GM12865 (cell line): ENCODE measurements at regions not wholly inside any gene's neighbourhood (a gene's known extent, or its start where the extent isn't known, plus 50 kb on each side); places are given as distances from the start of the nearest gene placed in this dataset.

ENCODE experiments used
- DNase-seq: peaks from one replicate; pipeline ENCODE4 v3.0.0; 2010; ENCODE audit warnings: low read depth
- H3K4me3 ChIP-seq: 2 replicates; pipeline ENCODE4 v1.5.1; 2011; ENCODE audit warnings: mild to moderate bottlenecking, low read depth, low read length, control low read depth
- TF ChIP-seq, protein P1 (sequence below): IDR thresholded peaks from 2 replicates; pipeline ENCODE4 v1.5.1; 2011; ENCODE audit warnings: low read length, control low read depth, low read depth, inconsistent platforms; ENCODE audit not compliant: insufficient read depth; ENCODE audit errors: missing control alignments

DNA sequence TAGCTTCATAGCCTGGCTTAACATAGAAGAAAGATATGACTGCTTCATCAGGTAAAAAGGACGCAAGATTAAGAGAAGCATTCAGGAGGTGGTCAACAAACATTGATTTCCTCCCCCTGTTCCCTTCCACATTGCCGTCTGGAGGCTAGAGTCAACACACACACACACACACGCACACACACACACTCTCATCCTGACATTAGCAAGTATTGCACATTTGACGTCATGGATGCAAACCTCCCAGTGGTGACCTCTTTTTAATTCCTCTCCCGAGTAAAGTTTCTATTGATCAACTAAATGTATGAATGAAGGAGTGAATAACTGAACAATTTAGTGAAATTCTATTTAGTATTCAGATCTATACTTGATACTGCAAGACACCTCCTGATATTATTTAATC, 332.8 kb downstream of the ELAVL2 start:
- DNase-seq: no peak
- H3K4me3 ChIP-seq: no peak overlapping the region
- TF ChIP-seq, protein P1, sequence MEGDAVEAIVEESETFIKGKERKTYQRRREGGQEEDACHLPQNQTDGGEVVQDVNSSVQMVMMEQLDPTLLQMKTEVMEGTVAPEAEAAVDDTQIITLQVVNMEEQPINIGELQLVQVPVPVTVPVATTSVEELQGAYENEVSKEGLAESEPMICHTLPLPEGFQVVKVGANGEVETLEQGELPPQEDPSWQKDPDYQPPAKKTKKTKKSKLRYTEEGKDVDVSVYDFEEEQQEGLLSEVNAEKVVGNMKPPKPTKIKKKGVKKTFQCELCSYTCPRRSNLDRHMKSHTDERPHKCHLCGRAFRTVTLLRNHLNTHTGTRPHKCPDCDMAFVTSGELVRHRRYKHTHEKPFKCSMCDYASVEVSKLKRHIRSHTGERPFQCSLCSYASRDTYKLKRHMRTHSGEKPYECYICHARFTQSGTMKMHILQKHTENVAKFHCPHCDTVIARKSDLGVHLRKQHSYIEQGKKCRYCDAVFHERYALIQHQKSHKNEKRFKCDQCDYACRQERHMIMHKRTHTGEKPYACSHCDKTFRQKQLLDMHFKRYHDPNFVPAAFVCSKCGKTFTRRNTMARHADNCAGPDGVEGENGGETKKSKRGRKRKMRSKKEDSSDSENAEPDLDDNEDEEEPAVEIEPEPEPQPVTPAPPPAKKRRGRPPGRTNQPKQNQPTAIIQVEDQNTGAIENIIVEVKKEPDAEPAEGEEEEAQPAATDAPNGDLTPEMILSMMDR: no peak

DNA sequence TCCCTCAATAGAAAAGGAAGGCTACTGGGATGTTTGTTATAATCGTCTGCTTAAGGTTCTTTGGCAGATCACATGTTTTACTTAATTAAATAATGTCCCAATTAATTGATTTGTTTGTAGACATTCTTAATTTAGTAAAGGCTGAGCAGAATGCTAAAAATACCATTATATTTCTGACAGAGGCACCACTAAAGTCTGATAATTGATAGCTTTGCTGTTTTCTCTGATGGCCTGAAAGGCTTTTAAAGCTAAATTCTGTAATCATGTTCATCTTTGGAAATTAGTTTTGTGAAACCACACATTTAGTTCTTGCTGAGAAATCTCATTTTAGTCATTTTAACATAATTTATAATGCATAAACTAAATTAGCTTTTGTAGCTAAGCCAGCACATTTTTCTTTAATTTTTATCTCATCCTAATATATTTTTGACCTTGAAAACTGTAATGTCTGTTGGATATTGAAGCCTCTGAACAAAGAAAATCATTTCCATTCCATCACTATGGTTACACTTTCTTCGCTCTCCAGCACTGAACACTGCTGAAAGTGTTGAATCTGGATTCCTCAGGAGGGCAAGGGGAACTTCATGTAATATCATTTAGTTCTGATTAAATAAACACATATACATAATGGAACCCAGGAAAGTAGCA, 329.4 kb downstream of the ELAVL2 start:
- no peak for DNase-seq
- TF ChIP-seq, protein P1: no peak
- H3K4me3 ChIP-seq: no peak overlapping the region

DNA sequence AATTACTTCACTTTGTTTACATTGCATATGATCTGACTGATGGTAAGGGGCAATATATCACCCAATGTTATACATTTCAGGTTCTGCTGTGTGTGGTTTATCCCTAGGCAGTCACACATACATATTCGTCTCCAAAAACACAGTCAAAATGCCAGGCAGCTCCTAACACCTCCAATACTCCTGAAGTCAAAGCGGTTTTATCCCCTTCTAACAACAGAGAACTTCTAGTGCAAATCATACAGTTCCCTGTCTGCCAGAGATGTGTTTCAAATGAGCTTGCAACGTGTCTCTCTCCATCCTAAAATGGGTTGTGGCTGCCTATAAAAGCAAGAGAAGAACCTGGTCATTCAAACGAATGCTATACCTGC, 328.9 kb downstream of the ELAVL2 start:
- no peak for DNase-seq
- TF ChIP-seq, protein P1: no peak
- no peak overlapping the region for H3K4me3 ChIP-seq

DNA sequence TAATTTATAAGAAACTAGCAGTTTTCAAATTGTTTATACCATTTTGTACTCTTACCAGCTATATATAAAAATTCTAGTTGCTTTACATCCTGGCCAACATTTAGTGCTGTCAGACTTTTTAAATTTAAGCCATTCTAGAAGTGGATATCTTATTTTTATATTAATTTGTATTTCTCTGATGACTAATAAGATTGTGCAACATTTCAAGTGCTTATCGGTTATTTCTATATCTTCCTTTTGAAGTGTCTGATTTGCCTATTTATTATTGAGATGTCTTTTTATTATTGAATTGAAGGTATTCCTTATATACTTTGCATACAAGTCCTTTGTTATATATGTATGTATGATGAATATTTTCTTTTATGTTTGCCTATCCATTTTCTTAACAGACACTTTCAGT, 324.0 kb downstream of the ELAVL2 start:
- no peak overlapping the region for H3K4me3 ChIP-seq
- TF ChIP-seq, protein P1: no peak
- DNase-seq: no peak

DNA sequence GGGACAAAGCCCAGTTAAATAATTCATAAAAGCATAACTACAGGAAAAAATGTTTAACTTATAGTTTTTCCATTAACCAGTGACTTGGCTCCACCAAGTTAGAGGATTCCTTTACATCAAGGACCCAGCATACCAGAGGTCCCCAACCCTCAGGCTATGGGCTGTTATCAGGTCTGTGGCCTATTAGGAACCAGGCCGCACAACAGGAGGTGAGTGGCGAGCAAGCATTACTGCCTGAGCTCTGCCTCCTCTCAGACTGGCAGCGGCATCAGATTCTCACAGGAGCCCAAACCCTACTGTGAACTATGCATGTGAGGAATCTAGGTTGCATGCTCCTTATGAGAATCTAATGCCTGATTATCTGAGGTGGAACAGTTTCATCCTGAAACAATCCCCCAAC, 303.1 kb downstream of the ELAVL2 start:
- TF ChIP-seq, protein P1: no peak
- H3K4me3 ChIP-seq: no peak overlapping the region
- DNase-seq: no peak

DNA sequence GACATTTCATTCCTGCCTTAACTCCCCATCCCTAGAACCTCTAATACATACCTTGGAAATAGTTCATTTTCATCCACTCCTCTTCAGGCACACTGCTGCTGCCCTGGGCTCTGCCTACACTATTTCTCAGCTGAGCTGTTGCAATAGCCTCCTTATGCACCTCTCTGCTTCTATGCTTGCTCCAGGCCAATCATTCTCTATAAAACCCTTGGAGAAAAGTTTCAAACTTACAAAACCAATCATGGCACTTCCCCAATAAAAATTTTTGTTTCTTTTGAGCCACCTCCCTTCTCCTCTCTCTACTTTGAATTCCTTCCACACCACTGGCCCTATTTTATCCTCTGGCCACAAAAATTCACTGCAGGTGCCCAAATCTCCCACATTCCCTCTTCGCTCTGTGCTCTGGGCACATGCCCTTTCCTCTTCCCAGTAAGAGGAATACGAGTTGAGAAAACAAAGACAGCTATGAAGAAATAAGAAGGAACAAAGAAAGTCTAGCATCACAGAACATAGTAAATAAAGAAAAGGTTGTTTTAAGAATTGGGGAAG, 301.4 kb downstream of the ELAVL2 start:
- no peak for DNase-seq
- H3K4me3 ChIP-seq: no peak overlapping the region
- TF ChIP-seq, protein P1: no peak

DNA sequence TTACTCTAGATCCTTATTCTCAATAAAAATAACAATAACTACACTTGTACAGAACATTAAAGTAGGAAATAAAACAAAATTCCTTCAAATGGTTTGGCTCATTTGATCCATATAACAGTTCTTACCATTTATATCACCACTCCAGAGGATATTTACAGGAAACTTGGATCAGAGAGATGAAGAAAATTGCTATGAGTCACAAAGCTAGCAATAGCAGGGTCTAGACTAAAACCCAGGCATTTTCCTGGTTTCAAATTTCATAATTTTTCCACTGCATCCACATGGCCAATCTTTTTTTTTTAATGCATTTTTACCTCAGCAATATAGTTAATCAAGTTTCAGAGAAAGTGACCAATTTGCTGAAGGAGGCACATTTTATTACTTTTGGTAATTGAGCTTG, 299.2 kb downstream of the ELAVL2 start:
- no peak overlapping the region for H3K4me3 ChIP-seq
- no peak for DNase-seq
- TF ChIP-seq, protein P1: no peak
